ENCODE measurements at regions not wholly inside any gene's neighbourhood (a gene's known extent, or its start where the extent isn't known, plus 50 kb on each side); places are given as distances from the start of the nearest gene placed in this dataset.

DNA sequence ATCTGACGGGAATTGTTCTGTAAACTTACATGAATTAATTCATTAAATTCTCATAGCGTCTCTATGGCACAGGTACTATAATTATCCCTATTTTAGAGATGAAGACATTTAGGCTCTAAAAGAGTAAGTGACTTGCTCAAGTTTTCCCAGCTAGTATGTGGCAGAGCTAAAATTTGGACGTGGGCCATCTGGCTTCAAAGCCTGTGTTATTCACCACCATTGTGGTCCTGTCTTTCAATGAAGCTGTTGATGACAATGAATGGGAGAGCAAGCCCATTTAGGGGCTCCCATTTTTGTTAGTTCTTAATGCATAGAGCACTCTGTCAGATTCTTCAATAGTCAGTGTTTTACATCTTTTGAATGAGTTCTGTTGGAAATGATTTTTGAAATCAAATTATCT is 236.0 kb upstream of the CD180 start:
- H3K9me3 ChIP-seq (ENCODE audit: control insufficient read depth, low read depth, low read length): no peaks in the 10 kb centered on the region
- no peak overlapping the region for H3K27ac ChIP-seq (ENCODE audit: insufficient read length, low read depth, low read length)
- H2BK12ac ChIP-seq (ENCODE audit: insufficient read length, low read depth, low read length): no peak overlapping the region
- no peaks in the 10 kb centered on the region for H4K20me1 ChIP-seq (ENCODE audit: control insufficient read depth, insufficient read depth, insufficient read length)
- H2BK20ac ChIP-seq (ENCODE audit: low read depth, low read length, poor library complexity, severe bottlenecking): no peak overlapping the region
- no peak overlapping the region for H3K14ac ChIP-seq (ENCODE audit: insufficient read depth, low read length)
- no peak overlapping the region for H2AFZ ChIP-seq (ENCODE audit: low read length)
- no peaks in the 10 kb centered on the region for H3K27me3 ChIP-seq (ENCODE audit: insufficient read depth, low read length)
- no peaks in the 10 kb centered on the region for H3K27me3 Mint-ChIP-seq (ENCODE audit: low read depth)
- H3T11ph ChIP-seq (ENCODE audit: low read length): no peak overlapping the region
- no peak overlapping the region for H2BK5ac ChIP-seq (ENCODE audit: insufficient read length, low read length)
- H3K36me3 Mint-ChIP-seq (ENCODE audit: insufficient read depth in 1 of 3, low read depth in 3 of 3): no peaks in the 10 kb centered on the region
- no peaks in the 10 kb centered on the region for H3K79me2 ChIP-seq (ENCODE audit: insufficient read depth, low read length)
- no peak overlapping the region for H2BK15ac ChIP-seq (ENCODE audit: low read depth, low read length)
- WGBS (ENCODE audit: extremely low coverage, insufficient read length, low lambda C conversion rate): no CpG with 5 or more reads among the region's 3 CpGs
- no peak overlapping the region for H3K9ac ChIP-seq (ENCODE audit: extremely low read depth, insufficient read length, low read length)
- H3K27ac Mint-ChIP-seq: no peak overlapping the region
- H3K79me1 ChIP-seq (ENCODE audit: insufficient read depth, low read depth, low read length, poor library complexity, severe bottlenecking): no peaks in the 10 kb centered on the region
- H3K4me2 ChIP-seq (ENCODE audit: insufficient read depth, insufficient read length, low read length): no peak overlapping the region
- no peaks in the 10 kb centered on the region for H3K4me1 ChIP-seq (ENCODE audit: insufficient read depth, low read length)
- H4K91ac ChIP-seq (ENCODE audit: insufficient read length, low read depth, low read length): no peak overlapping the region
- no peaks in the 10 kb centered on the region for H3K9me3 Mint-ChIP-seq
- no peak overlapping the region for H3K18ac ChIP-seq (ENCODE audit: insufficient read length, low read depth, low read length)
- no peak overlapping the region for H4K8ac ChIP-seq (replicated peaks; ENCODE audit: insufficient read length, low read depth, low read length)
- H3K4ac ChIP-seq (ENCODE audit: low read depth, low read length): no peak overlapping the region
- H3K4me1 Mint-ChIP-seq: peaks cover 0 to 3% of the 10 kb centered on the region in 2 experiments; a peak in 1 of 4 replicates
- no peaks in the 10 kb centered on the region for H3K23me2 ChIP-seq (ENCODE audit: insufficient read length, low read depth, low read length, poor library complexity, severe bottlenecking)
- TF ChIP-seq, protein P1, sequence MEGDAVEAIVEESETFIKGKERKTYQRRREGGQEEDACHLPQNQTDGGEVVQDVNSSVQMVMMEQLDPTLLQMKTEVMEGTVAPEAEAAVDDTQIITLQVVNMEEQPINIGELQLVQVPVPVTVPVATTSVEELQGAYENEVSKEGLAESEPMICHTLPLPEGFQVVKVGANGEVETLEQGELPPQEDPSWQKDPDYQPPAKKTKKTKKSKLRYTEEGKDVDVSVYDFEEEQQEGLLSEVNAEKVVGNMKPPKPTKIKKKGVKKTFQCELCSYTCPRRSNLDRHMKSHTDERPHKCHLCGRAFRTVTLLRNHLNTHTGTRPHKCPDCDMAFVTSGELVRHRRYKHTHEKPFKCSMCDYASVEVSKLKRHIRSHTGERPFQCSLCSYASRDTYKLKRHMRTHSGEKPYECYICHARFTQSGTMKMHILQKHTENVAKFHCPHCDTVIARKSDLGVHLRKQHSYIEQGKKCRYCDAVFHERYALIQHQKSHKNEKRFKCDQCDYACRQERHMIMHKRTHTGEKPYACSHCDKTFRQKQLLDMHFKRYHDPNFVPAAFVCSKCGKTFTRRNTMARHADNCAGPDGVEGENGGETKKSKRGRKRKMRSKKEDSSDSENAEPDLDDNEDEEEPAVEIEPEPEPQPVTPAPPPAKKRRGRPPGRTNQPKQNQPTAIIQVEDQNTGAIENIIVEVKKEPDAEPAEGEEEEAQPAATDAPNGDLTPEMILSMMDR (conservative IDR thresholded peaks at IDR 0.05): no peak
- H3K4me3 Mint-ChIP-seq: no peak overlapping the region
- H2BK120ac ChIP-seq (ENCODE audit: low read depth, low read length, poor library complexity, severe bottlenecking): no peak overlapping the region
- H4K5ac ChIP-seq (ENCODE audit: insufficient read length, low read depth, low read length): no peak overlapping the region
- no peak overlapping the region for H3K56ac ChIP-seq (ENCODE audit: insufficient read length, low read depth, low read length)
- H3K23ac ChIP-seq (ENCODE audit: insufficient read length, low read depth, low read length): no peak overlapping the region
- DNase-seq: no peak
- no peak overlapping the region for H2AK5ac ChIP-seq (ENCODE audit: insufficient read length, low read length)
